Vagina (tissue), 2 donors: ENCODE measurements at regions not wholly inside any gene's neighbourhood (a gene's known extent, or its start where the extent isn't known, plus 50 kb on each side); places are given as distances from the start of the nearest gene placed in this dataset.

ENCODE experiments used
- DNase-seq, 2 donors: peaks; one replicate each; pipeline ENCODE4 v3.0.0-alpha.2; 2017; ENCODE audit errors: extremely low spot score in 2 of 2
- H3K27ac ChIP-seq: fragments of 200-600 bp; sonication (generic); one replicate; pipeline ENCODE4 v1.5.1; 2019
- H3K27me3 ChIP-seq: fragments of 200-600 bp; sonication (generic); one replicate; pipeline ENCODE4 v1.5.1; 2019
- H3K36me3 ChIP-seq, 2 donors: fragments of 200-600 bp; sonication (generic); one replicate each; pipeline ENCODE4 v1.5.1; 2017 to 2019
- H3K4me1 ChIP-seq: fragments of 200-600 bp; sonication (generic); one replicate; pipeline ENCODE4 v1.5.1; 2019
- H3K4me3 ChIP-seq, 2 donors: fragments of 200-600 bp; sonication (generic); 1 replicate in 1 of 2; 2 replicates in 1 of 2; pipeline ENCODE4 v1.5.1; 2016 to 2019
- H3K9me3 ChIP-seq: fragments of 200-600 bp; sonication (generic); one replicate; pipeline ENCODE4 v1.5.1; 2019
- POLR2A ChIP-seq, 2 donors: fragments of 450-650 bp; IDR thresholded peaks; one replicate each; pipeline ENCODE4 v1.6.1; 2017; ENCODE audit warnings: antibody characterized with exemption in 2 of 2, mild to moderate bottlenecking in 2 of 2, moderate library complexity in 2 of 2
- POLR2AphosphoS5 ChIP-seq, 2 donors: sonication (generic); formaldehyde crosslinking; IDR thresholded peaks; one replicate each; pipeline ENCODE4 v1.9.0; 2017; ENCODE audit warnings: antibody characterized with exemption in 2 of 2, mild to moderate bottlenecking in 2 of 2, low read depth in 1 of 2; ENCODE audit not compliant: insufficient read depth in 1 of 2
- intact Hi-C: fragments of 100-400 bp; cut with DNase I; formaldehyde crosslinking; loops from one replicate; pipeline ENCODE4 v1.15.1; 2023
- TF ChIP-seq, protein P1 (sequence below), 3 experiments: fragments of 450-650 bp in 2 of 3; fragments of 200-600 bp in 1 of 3; sonication (generic) in 1 of 3; IDR thresholded peaks; one replicate each; pipeline ENCODE4 v1.5.1; 2017 to 2019; ENCODE audit warnings: antibody characterized with exemption in 3 of 3, mild to moderate bottlenecking in 2 of 3, moderate library complexity in 2 of 3

DNA sequence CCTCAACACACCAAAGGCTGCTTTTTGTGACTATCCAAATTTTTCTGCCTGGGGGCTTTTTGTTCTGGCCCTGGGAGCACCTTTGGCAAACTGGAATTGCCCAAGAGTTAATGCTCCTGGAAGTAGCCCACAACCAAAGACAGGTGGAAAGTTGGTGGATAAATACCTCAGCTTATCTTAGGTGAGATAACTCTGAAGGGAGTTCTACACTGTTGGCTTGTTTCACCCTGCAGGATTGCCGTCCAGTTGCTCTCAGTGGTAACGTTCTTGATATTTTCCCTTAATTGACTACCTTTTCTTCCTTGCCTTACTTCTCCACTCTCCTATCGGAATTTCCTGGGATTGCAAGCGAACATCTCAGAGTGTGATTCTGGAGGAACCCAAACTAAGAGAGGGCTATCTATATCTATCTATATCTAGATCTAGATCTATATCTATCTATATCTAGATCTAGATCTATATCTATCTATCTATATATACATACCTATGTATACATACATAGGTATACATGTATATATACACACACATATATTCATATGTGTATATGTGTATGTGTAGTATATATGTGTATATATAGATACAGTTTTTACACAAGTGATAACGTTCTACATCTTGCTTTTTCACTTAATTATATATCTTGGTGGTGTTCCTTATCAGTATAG, 82.6 kb upstream of the DHX15 start:
- intact Hi-C loops: no loop called here
- H3K9me3 ChIP-seq: no peaks in the 10 kb centered on the region
- no peak overlapping the region for H3K27ac ChIP-seq
- DNase-seq: no peak
- H3K4me3 ChIP-seq: no peak overlapping the region
- no peaks in the 10 kb centered on the region for H3K27me3 ChIP-seq
- H3K4me1 ChIP-seq: no peaks in the 10 kb centered on the region
- no peaks in the 10 kb centered on the region for H3K36me3 ChIP-seq
- TF ChIP-seq, protein P1, sequence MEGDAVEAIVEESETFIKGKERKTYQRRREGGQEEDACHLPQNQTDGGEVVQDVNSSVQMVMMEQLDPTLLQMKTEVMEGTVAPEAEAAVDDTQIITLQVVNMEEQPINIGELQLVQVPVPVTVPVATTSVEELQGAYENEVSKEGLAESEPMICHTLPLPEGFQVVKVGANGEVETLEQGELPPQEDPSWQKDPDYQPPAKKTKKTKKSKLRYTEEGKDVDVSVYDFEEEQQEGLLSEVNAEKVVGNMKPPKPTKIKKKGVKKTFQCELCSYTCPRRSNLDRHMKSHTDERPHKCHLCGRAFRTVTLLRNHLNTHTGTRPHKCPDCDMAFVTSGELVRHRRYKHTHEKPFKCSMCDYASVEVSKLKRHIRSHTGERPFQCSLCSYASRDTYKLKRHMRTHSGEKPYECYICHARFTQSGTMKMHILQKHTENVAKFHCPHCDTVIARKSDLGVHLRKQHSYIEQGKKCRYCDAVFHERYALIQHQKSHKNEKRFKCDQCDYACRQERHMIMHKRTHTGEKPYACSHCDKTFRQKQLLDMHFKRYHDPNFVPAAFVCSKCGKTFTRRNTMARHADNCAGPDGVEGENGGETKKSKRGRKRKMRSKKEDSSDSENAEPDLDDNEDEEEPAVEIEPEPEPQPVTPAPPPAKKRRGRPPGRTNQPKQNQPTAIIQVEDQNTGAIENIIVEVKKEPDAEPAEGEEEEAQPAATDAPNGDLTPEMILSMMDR (IDR thresholded peaks at IDR 0.05): no peak
- TF ChIP-seq POLR2AphosphoS5 (IDR thresholded peaks at IDR 0.05; ENCODE audit: insufficient read depth in 1 of 2, low read depth in 1 of 2): no peak
- no peak for TF ChIP-seq POLR2A (IDR thresholded peaks at IDR 0.05)

DNA sequence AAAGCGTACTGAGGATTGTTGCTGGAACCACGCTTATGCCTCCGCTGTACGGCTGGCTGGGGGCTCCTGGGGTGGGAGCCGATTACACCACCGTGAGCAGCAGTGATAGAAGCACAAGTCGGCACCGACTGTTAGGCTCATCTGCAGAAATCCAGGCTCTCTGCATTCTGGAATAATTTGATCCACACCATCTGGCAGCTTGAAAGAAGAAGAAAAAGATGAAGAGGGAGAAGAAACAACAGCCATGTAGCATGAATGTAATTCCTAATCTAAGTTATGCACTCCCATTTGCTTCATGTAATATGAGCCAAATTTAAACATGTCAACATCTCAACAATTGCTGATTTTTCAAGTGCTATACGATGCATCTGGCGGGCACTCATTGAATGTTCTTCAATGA, 84.6 kb upstream of the DHX15 start:
- intact Hi-C loops: no loop called here

DNA sequence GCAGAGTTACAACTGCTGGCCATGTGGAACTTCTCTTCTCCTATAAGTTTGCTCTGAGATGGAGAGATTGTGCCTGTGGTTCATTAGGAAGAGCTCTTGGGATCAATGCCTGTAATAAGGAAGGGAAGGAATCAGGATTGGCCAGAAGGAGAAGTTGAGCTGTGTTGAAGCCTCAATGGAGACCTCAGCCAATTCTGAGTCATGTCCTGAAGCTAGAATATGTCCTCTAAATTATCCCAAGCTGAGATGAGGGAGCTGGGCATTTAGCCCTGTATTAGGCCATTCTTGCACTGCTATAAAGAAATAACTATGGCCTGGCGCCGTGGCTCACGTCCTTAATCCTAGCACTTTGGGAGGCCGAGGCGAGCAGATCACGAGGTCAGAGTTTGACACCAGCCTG, 85.4 kb upstream of the DHX15 start:
- Histone ChIP-seq H3K4me3 (no peak overlapping the region), H3K27me3 (no peaks in the 10 kb centered on the region), H3K27ac (no peak overlapping the region), H3K36me3 (no peaks in the 10 kb centered on the region), H3K4me1 (no peaks in the 10 kb centered on the region), H3K9me3 (no peaks in the 10 kb centered on the region)
- TF ChIP-seq POLR2A (IDR thresholded peaks at IDR 0.05): no peak
- TF ChIP-seq, protein P1 (IDR thresholded peaks at IDR 0.05): no peak
- no peak for TF ChIP-seq POLR2AphosphoS5 (IDR thresholded peaks at IDR 0.05; ENCODE audit: insufficient read depth in 1 of 2, low read depth in 1 of 2)
- intact Hi-C loops: no loop called here
- DNase-seq: no peak

More for the DNA sequence above, 84.6 kb upstream of the DHX15 start:
- Histone ChIP-seq H3K27me3 (no peaks in the 10 kb centered on the region), H3K9me3 (no peaks in the 10 kb centered on the region), H3K4me3 (no peak overlapping the region), H3K4me1 (no peaks in the 10 kb centered on the region), H3K36me3 (no peaks in the 10 kb centered on the region), H3K27ac (no peak overlapping the region)
- TF ChIP-seq, protein P1 (IDR thresholded peaks at IDR 0.05): no peak
- no peak for TF ChIP-seq POLR2A (IDR thresholded peaks at IDR 0.05)
- TF ChIP-seq POLR2AphosphoS5 (IDR thresholded peaks at IDR 0.05; ENCODE audit: insufficient read depth in 1 of 2, low read depth in 1 of 2): no peak
- no peak for DNase-seq

DNA sequence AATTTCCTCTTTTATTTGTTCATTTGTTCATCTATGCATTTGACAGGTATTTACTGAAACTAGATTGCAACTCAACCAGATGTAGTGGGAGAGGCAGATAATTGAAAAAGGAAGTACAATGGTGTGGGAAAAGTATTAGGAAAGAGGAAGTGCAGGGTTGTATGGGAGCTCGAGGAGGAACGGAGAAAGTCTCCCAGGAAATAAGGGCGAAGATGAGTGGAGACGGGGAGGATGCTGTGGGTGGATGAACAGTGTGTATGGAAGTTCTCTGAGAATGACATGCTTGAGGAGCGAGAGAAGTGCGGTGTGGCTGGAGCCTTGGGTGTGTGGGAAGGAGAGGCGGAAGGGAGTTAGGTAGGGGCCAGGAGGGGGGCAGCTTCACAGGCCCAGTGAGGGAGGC, 87.5 kb upstream of the DHX15 start:
- no peak for DNase-seq
- Histone ChIP-seq H3K4me1 (no peaks in the 10 kb centered on the region), H3K36me3 (no peaks in the 10 kb centered on the region), H3K27me3 (no peaks in the 10 kb centered on the region), H3K4me3 (no peak overlapping the region), H3K9me3 (no peaks in the 10 kb centered on the region), H3K27ac (no peak overlapping the region)
- no peak for TF ChIP-seq POLR2AphosphoS5 (IDR thresholded peaks at IDR 0.05; ENCODE audit: insufficient read depth in 1 of 2, low read depth in 1 of 2)
- intact Hi-C loops: no loop called here

DNA sequence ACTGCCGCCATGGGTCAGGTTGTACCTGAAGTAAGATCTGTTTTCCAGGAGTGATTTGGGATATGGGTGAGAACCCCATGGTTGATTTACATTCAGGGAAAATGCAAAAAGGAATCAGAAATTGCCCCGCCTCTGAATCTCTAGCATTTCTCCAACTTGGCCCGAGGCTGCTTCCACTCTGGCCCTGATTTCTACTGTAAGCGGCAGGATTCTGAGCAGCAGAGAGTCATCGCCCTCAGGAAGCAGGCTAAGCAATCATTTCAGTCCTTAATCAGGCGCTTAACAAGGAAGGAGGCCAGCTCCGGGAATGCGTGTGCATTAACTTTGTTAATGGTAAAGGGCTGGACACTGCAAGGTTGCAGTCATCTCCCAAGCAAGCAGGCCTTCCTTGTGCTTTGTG, 88.5 kb upstream of the DHX15 start:
- intact Hi-C loops: no loop called here
- no peaks in the 10 kb centered on the region for H3K36me3 ChIP-seq

More for the DNA sequence above, 88.5 kb upstream of the DHX15 start:
- H3K9me3 ChIP-seq: no peaks in the 10 kb centered on the region
- no peak overlapping the region for H3K27ac ChIP-seq
- no peak for DNase-seq
- H3K4me1 ChIP-seq: no peaks in the 10 kb centered on the region
- no peak overlapping the region for H3K4me3 ChIP-seq
- no peaks in the 10 kb centered on the region for H3K27me3 ChIP-seq
- TF ChIP-seq POLR2A (IDR thresholded peaks at IDR 0.05): no peak
- no peak for TF ChIP-seq POLR2AphosphoS5 (IDR thresholded peaks at IDR 0.05; ENCODE audit: insufficient read depth in 1 of 2, low read depth in 1 of 2)
- TF ChIP-seq, protein P1 (IDR thresholded peaks at IDR 0.05): no peak
